Lower leg skin (tissue), 3 donors: ENCODE measurements at regions not wholly inside any gene's neighbourhood (a gene's known extent, or its start where the extent isn't known, plus 50 kb on each side); places are given as distances from the start of the nearest gene placed in this dataset.

Experiments
- CTCF ChIP-seq, 3 donors: fragments of 450-650 bp; IDR thresholded peaks; one replicate each; pipeline ENCODE4 v1.5.1; 2016; ENCODE audit warnings: antibody characterized with exemption in 3 of 3, mild to moderate bottlenecking in 3 of 3, moderate library complexity in 2 of 3
- POLR2A ChIP-seq, 2 donors: fragments of 450-650 bp; IDR thresholded peaks; one replicate each; pipeline ENCODE4 v1.6.1; 2016 to 2017; ENCODE audit warnings: antibody characterized with exemption in 2 of 2, mild to moderate bottlenecking in 1 of 2, moderate library complexity in 1 of 2

GRCh38 chr1:30218438-30218837 is 504.9 kb downstream of the MATN1 start:
- no peak for TF ChIP-seq CTCF (IDR thresholded peaks at IDR 0.05)
- no peak for TF ChIP-seq POLR2A (IDR thresholded peaks at IDR 0.05)
